HCT116 (cell line): ENCODE measurements at regions not wholly inside any gene's neighbourhood (a gene's known extent, or its start where the extent isn't known, plus 50 kb on each side); places are given as distances from the start of the nearest gene placed in this dataset.

Source experiments
- ATAC-seq: fragments of 200-7000 bp; cut with Tn5 transposase; 2 replicates; pipeline ENCODE4 v1.9.1; 2020; ENCODE audit warnings: mild to moderate bottlenecking, moderate library complexity
- BruUV-seq: library from RNA; stranded (reverse); fragments of 400-500 nt; replicated peaks from 2 replicates; lab custom pipeline; 2021; lab: Mats Ljungman, UMichigan
- CTCF ChIA-PET: fragments of 300-600 bp; sonication (Branson Sonifier 250); formaldehyde crosslinking; loops from one replicate; lab custom pipeline; 2021; ENCODE audit warnings: antibody characterized with exemption; lab: Charles Lee
- POLR2A ChIA-PET: fragments of 300-600, 350-600 bp; sonication (Branson Sonifier 250); formaldehyde crosslinking; loops from one replicate; lab custom pipeline; 2021; ENCODE audit warnings: antibody characterized with exemption; lab: Charles Lee
- RAD21 ChIA-PET, 2 experiments: fragments of 300-600 bp; sonication (Branson Sonifier 250); formaldehyde crosslinking; loops; one replicate each; lab custom pipeline; 2023; ENCODE audit warnings: low total read pairs in 2 of 2; ENCODE audit not compliant: uncharacterized antibody in 2 of 2, unreplicated experiment in 2 of 2, low non-redundant PET in 1 of 2; lab: Charles Lee
- DNase-seq: peaks from one replicate; pipeline ENCODE4 v3.0.0-alpha.2; 2010; ENCODE audit warnings: low read depth, low spot score
- H2AFZ ChIP-seq: fragments of 200-600 bp; shearing (Covaris generic), sonication (generic); 2 replicates; pipeline ENCODE4 v1.6.1; 2017; ENCODE audit warnings: low read depth, mixed run types, mixed read lengths, antibody characterized with exemption, low read length; ENCODE audit not compliant: poor library complexity, severe bottlenecking
- H3K27ac ChIP-seq: 2 replicates; pipeline ENCODE4 v1.5.1; 2012; ENCODE audit warnings: low read depth, low read length
- H3K27me3 ChIP-seq: fragments of 200-600 bp; sonication (generic); 2 replicates; pipeline ENCODE4 v1.6.1; 2016; ENCODE audit warnings: mixed run types, low read length, mixed read lengths; ENCODE audit not compliant: insufficient read depth
- H3K36me3 ChIP-seq, 2 experiments: fragments of 200-500 bp in 1 of 2; fragments of 200-600 bp in 1 of 2; sonication (Bioruptor generic) in 1 of 2; sonication (generic) in 1 of 2; 2 replicates each; pipeline versions ENCODE4 v1.5.1 to v1.6.1; 2014 to 2016; ENCODE audit warnings: low read length in 2 of 2, inconsistent platforms in 1 of 2, mixed read lengths in 1 of 2, mixed run types in 1 of 2; ENCODE audit not compliant: insufficient read depth in 2 of 2, control insufficient read depth in 1 of 2
- H3K4me1 ChIP-seq, 2 experiments: fragments of 200-600 bp in 1 of 2; sonication (generic) in 1 of 2; 2 replicates each; pipeline versions ENCODE4 v1.5.1 to v1.6.1; 2012 to 2017; ENCODE audit warnings: low read length in 2 of 2, inconsistent platforms in 1 of 2, mild to moderate bottlenecking in 1 of 2, mixed read lengths in 1 of 2, mixed run types in 1 of 2, moderate library complexity in 1 of 2; ENCODE audit not compliant: insufficient read depth in 2 of 2, control insufficient read depth in 1 of 2
- H3K4me2 ChIP-seq: fragments of 200-600 bp; sonication (generic); 2 replicates; pipeline ENCODE4 v1.6.1; 2017; ENCODE audit warnings: mixed run types, low read length, mixed read lengths
- H3K4me3 ChIP-seq, 2 experiments: fragments of 200-600 bp in 1 of 2; sonication (generic) in 1 of 2; replicated peaks in 1 of 2; 2 replicates each; pipeline ENCODE4 v1.5.1; 2011 to 2016; ENCODE audit warnings: low read length in 2 of 2, control low read depth in 1 of 2, low read depth in 1 of 2, mild to moderate bottlenecking in 1 of 2, mixed read lengths in 1 of 2, mixed run types in 1 of 2
- H3K79me2 ChIP-seq: fragments of 200-600 bp; sonication (generic); 2 replicates; pipeline ENCODE4 v1.6.1; 2017; ENCODE audit warnings: mild to moderate bottlenecking, mixed run types, low read length, moderate library complexity, mixed read lengths; ENCODE audit not compliant: insufficient read depth
- H3K9ac ChIP-seq: fragments of 200-600 bp; sonication (generic); 2 replicates; pipeline ENCODE4 v1.6.1; 2016; ENCODE audit warnings: low read length, mixed read lengths
- H3K9me2 ChIP-seq: fragments of 200-600 bp; sonication (generic), shearing (Covaris generic); 2 replicates; pipeline ENCODE4 v1.6.1; 2017; ENCODE audit warnings: mixed run types, mild to moderate bottlenecking, moderate library complexity; ENCODE audit not compliant: insufficient read depth
- H3K9me3 ChIP-seq, 2 experiments: fragments of 200-500 bp in 1 of 2; fragments of 200-600 bp in 1 of 2; sonication (Bioruptor generic) in 1 of 2; sonication (generic) in 1 of 2; 2 replicates each; pipeline ENCODE4 v1.6.1; 2014 to 2017; ENCODE audit warnings: low read length in 2 of 2, mixed read lengths in 2 of 2, inconsistent platforms in 1 of 2, low read depth in 1 of 2, mild to moderate bottlenecking in 1 of 2, mixed run types in 1 of 2, moderate library complexity in 1 of 2; ENCODE audit not compliant: control insufficient read depth in 1 of 2, insufficient read depth in 1 of 2
- H4K20me1 ChIP-seq: fragments of 200-600 bp; sonication (generic), shearing (Covaris generic); 2 replicates; pipeline ENCODE4 v1.6.1; 2017; ENCODE audit warnings: mixed run types, mild to moderate bottlenecking, moderate library complexity; ENCODE audit not compliant: insufficient read depth
- ATF3 ChIP-seq: IDR thresholded peaks from 2 replicates; pipeline ENCODE4 v1.6.1; 2012
- CBX3 ChIP-seq: IDR thresholded peaks from 2 replicates; pipeline ENCODE4 v1.6.1; 2012; ENCODE audit warnings: low read depth
- CTCF ChIP-seq, 3 experiments: fragments of 200-600 bp in 1 of 3; sonication (generic) in 1 of 3; IDR thresholded peaks in 2 of 3; conservative IDR thresholded peaks in 1 of 3; 2 replicates each; pipeline ENCODE4 v1.5.1; 2012 to 2017; ENCODE audit warnings: low read depth in 2 of 3, low read length in 2 of 3, antibody characterized with exemption in 1 of 3, borderline replicate concordance in 1 of 3, control low read depth in 1 of 3, mild to moderate bottlenecking in 1 of 3, mixed read lengths in 1 of 3, mixed run types in 1 of 3, moderate library complexity in 1 of 3; ENCODE audit not compliant: insufficient read depth in 1 of 3
- EGR1 ChIP-seq: IDR thresholded peaks from 2 replicates; pipeline ENCODE4 v1.6.1; 2012; ENCODE audit warnings: low read depth
- EZH2phosphoT487 ChIP-seq: fragments of 200-600 bp; IDR thresholded peaks from 2 replicates; pipeline ENCODE4 v1.6.1; 2018; ENCODE audit warnings: antibody characterized with exemption, borderline replicate concordance
- FOSL1 ChIP-seq: IDR thresholded peaks from 2 replicates; pipeline ENCODE4 v1.6.1; 2012; ENCODE audit warnings: low read depth
- MAX ChIP-seq: IDR thresholded peaks from 2 replicates; pipeline ENCODE4 v1.6.1; 2012
- RAD21 ChIP-seq: IDR thresholded peaks from 2 replicates; pipeline ENCODE4 v1.6.1; 2012; ENCODE audit warnings: low read depth, mild to moderate bottlenecking
- REST ChIP-seq: IDR thresholded peaks from 2 replicates; pipeline ENCODE4 v1.6.1; 2012; ENCODE audit warnings: low read depth
- SRF ChIP-seq: IDR thresholded peaks from 2 replicates; pipeline ENCODE4 v1.6.1; 2012; ENCODE audit warnings: low read depth
- YY1 ChIP-seq: IDR thresholded peaks from 2 replicates; pipeline ENCODE4 v1.6.1; 2011; ENCODE audit warnings: low read length, low read depth, moderate library complexity, mild to moderate bottlenecking; ENCODE audit not compliant: insufficient replicate concordance; ENCODE audit errors: extremely low read depth
- ZBTB33 ChIP-seq: IDR thresholded peaks from 2 replicates; pipeline ENCODE4 v1.6.1; 2011; ENCODE audit warnings: mild to moderate bottlenecking, low read length, moderate library complexity; ENCODE audit not compliant: insufficient replicate concordance; ENCODE audit errors: extremely low read depth
- ZFX ChIP-seq: fragments of 450-650 bp; IDR thresholded peaks from 2 replicates; pipeline ENCODE4 v1.6.1; 2017
- intact Hi-C: fragments of 100-400 bp; cut with micrococcal nuclease; formaldehyde crosslinking; loops from 2 replicates; pipeline ENCODE4 v1.10.0; 2022

GRCh38 chr6:50979171-50979525 is 160.5 kb downstream of the TFAP2B start (continued):
- no peak for TF ChIP-seq REST
- TF ChIP-seq ATF3 = no peak
- no peak for TF ChIP-seq MAX
- TF ChIP-seq ZBTB33 = no peak
- TF ChIP-seq, all 23 proteins: peak for 0

GRCh38 chr6:50984135-50984534 is 165.5 kb downstream of the TFAP2B start:
- intact Hi-C loops = no loop called here
- no peak overlapping the region for H3K4me3 ChIP-seq
- DNase-seq (no peak), ATAC-seq (no peak)
- no peaks in the 10 kb centered on the region for H3K4me1 ChIP-seq
- CTCF ChIA-PET = no interaction called here
- no peak overlapping the region for H3K9ac ChIP-seq
- H3K36me3 ChIP-seq = no peaks in the 10 kb centered on the region
- no peaks in the 10 kb centered on the region for H3K79me2 ChIP-seq
- H2AFZ ChIP-seq = no peak overlapping the region
- H3K4me2 ChIP-seq = no peak overlapping the region
- RAD21 ChIA-PET = no interaction called here
- no peak overlapping the region for H3K27ac ChIP-seq
- BruUV-seq = no TSS peak
- H4K20me1 ChIP-seq = no peaks in the 10 kb centered on the region
- peaks cover 12 to 20% of the 10 kb centered on the region in 2 experiments; a peak in 2 of 4 replicates for H3K9me3 ChIP-seq
- POLR2A ChIA-PET = no interaction called here
- H3K9me2 ChIP-seq = no peaks in the 10 kb centered on the region
- H3K27me3 ChIP-seq = no peaks in the 10 kb centered on the region
- TF ChIP-seq YY1 (no peak), CTCF (IDR thresholded peaks at IDR 0.05 in 2 of 3, conservative IDR thresholded peaks at IDR 0.05 in 1 of 3; ENCODE audit: borderline replicate concordance in 1 of 3, insufficient read depth in 1 of 3, low read depth in 2 of 3, low read length in 2 of 3) (no peak), EGR1 (no peak), SRF (no peak), CBX3 (no peak), ZFX (no peak), EZH2phosphoT487 (no peak), REST (no peak), RAD21 (no peak), FOSL1 (no peak)
